NOMO-1 treated with DMSO at 0.1 percent for 48 hours (cell line): ENCODE measurements at regions not wholly inside any gene's neighbourhood (a gene's known extent, or its start where the extent isn't known, plus 50 kb on each side); places are given as distances from the start of the nearest gene placed in this dataset.

Experiments
- DNase-seq: peaks from one replicate; lab custom pipeline; 2025; ENCODE audit not compliant: unreplicated experiment; lab: John Stamatoyannopoulos, UW

GRCh38 chr12:63264629-63265028, 113.6 kb upstream of the AVPR1A start:
- DNase-seq = no peak

- no peak for DNase-seq
These were observed 99.5 kb upstream of the AVPR1A start for GRCh38 chr12:63250486-63250885.

GRCh38 chr12:63238892-63239291, 87.9 kb upstream of the AVPR1A start:
- no peak for DNase-seq

GRCh38 chr12:63232896-63233295, 81.9 kb upstream of the AVPR1A start:
- DNase-seq = no peak

- no peak for DNase-seq
These were observed 77.9 kb upstream of the AVPR1A start for GRCh38 chr12:63228853-63229252.

- no peak for DNase-seq
These were observed 75.9 kb upstream of the AVPR1A start for GRCh38 chr12:63226792-63227463.

- no peak for DNase-seq
These were observed 73.4 kb upstream of the AVPR1A start for GRCh38 chr12:63224396-63224795.

GRCh38 chr12:63223128-63223527, 72.1 kb upstream of the AVPR1A start:
- no peak for DNase-seq

GRCh38 chr12:63222582-63222981, 71.6 kb upstream of the AVPR1A start:
- no peak for DNase-seq

GRCh38 chr12:63220921-63221320, 69.9 kb upstream of the AVPR1A start:
- DNase-seq = no peak

- DNase-seq = no peak
These were observed 61.3 kb upstream of the AVPR1A start for GRCh38 chr12:63212316-63212715.

- no peak for DNase-seq
These were observed 58.0 kb upstream of the AVPR1A start for GRCh38 chr12:63208956-63209355.

GRCh38 chr12:63206909-63207308, 55.9 kb upstream of the AVPR1A start:
- no peak for DNase-seq

GRCh38 chr12:63206494-63206893, 55.5 kb upstream of the AVPR1A start:
- DNase-seq = no peak
